ENCODE measurements at regions not wholly inside any gene's neighbourhood (a gene's known extent, or its start where the extent isn't known, plus 50 kb on each side); places are given as distances from the start of the nearest gene placed in this dataset.
A peak's percentile ranks its signal among the peaks of the same experiment; 100 is the strongest.

DNA sequence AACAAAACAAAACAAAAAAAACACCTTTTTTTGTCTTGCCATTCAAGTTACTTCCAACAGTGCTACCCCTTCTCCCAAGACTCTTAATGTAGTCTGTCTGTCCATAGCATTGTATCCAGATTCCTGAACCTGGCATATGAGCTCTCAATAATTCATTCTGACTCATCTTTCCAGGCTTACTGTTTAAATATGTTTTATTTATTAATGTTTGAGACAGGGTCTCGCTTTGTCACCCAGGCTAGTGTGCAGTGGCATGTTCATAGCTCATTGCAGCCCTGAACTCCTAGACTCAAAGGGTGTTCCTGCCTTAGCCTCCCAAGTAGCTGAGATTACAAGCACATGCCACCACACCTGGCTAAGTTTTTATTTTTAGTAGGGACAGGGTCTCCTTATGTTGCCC, 208.0 kb upstream of the DMRT1 start:
- DNase-seq = no peak

DNA sequence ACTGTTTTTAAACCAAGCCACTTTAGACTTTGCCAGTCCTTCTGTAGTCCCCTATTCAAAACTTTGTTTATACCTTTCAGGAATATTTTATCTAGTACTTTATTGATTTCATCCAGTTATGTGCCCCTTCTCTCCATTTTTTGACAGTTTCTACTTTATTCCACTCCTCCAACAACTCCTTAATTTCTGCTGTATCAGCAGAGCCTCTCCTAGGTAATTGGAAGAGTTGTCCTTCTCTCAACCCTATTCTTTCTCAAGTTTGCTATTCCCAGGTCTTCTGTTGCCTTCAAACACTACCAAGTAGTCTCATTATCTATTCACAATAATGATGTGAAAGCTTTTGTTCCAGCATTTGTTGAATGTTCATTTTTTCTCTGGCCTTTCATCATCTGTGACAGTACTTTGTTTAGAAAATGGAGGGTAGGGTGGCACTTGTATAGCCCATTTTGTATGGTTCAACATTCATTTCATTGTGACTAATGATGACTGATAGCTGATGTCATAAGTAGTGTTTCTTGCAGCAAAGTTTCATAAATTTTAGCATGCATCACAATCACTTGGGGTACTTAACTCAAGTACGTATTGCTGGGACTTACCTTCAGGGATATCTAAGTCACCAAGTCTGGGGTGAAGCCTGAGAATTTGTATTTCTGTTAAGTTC, 204.4 kb upstream of the DMRT1 start:
- DNase-seq = no peak

DNA sequence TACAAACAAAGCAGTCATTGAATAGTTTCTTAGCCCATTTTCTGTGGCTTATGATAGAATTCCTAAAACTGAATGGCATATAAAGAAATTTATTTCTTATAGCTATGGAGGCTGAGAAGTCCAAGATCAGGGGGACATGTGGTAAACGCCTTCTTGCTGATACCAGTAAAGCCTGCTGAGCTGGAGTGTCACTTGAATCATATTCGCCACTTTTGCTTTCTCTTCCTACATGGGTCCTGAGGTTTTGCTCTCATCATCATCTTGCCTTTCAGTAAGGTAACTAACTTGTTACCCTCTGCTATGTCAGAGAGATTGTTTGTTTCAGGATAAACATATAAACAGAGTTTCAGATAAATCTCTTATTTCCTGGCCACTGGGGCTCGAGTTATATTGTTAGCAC, 203.3 kb upstream of the DMRT1 start:
- DNase-seq = peak; percentile 25

DNA sequence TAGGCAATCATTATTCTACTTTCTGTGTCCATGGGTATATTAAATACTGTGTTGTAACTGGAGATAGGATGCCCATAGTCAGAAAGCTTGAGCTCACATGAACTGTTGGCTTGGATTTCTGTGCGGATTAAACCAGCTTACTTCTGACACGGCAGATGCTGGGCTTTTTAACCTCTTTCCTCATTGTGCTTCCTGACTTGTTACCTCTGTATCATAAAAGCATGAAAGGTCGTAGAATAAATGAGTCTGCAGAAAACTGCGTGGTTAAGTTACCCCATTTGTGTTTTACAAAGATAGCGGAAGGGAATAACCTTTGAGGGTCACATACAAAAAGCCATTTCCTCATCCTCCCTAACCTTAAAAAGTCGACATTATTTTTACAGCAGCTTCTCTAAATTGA, 199.5 kb upstream of the DMRT1 start:
- DNase-seq = no peak

DNA sequence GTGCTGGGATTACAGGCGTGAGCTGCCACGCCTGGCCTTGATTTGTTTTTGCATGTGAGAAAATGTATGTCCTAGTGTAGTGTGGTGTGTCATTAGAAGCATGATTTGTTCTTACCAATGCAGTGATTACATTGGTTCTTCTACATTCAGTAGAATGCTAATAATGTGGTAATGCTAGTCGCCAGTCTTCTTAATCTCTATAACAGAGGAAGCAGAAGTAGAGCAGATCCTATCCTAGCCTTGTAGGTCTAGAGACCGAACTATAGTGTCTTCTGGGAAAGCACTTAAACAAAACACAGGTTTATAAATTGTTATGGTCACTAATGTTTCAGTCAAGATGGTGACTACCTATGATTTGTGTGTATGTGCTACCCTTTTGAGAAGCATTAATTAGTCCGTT, 197.5 kb upstream of the DMRT1 start:
- DNase-seq = no peak

DNA sequence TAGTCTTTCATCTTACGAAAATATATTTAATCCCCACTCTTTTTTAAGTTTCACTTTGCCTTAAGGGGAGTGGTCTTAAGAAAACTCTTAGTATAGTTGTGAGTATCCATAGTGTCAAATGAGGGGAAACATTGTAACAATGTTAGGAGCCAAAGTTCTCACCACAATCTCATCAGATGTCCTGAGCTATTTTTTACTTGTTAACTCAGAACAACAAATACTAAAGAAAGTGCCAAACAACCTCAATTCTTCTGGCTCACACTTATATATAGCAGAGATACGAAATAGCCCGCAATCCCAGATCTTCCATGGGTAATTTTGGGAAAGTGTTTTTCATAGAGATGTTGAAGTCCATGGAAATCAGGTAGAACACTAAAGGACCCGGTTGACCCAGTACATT, 194.0 kb upstream of the DMRT1 start:
- DNase-seq = no peak

DNA sequence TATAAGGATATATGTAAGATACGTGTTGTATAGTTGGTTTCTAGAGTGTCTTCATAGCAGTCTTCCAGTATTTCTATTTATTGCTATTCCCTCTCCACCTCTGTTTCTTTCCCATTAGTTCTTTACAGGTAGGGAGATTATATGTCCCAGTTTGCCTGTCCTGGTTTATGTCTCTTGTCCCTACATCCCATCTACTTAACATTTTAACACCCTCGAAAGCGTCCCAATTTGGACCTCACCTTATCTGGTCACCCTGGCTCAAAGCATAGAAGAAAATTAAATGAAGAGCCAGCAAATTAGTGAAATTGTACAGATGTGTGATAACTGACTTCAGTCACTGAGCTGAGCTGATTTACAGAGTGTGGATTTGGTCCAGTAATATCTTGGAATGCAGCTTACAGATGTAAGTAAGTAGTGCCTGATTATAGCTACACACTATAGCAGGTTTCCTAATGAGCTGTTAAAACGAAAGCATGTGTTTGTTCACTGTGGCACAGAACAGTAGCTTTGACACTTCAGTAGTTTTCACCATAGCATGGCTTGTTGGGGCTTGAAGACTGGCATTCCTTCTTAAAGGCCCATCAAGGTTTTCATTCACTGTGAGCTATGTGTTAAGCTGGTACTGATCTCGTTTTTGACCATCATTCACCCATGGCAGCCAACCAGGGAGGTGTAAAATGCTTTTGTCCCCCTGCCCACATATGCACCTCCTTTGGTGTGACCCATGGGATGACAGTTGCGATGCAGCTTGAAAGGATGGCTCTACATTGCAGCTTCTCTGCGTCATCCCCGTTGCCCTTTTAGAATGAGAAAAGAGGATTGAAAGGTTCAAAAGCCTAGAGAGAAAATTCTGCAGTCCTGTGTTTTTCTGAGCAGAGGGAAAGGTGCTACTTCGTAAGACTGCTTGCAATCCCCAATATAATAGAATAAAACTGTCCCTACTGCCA, 192.1 kb upstream of the DMRT1 start:
- no peak for DNase-seq

DNA sequence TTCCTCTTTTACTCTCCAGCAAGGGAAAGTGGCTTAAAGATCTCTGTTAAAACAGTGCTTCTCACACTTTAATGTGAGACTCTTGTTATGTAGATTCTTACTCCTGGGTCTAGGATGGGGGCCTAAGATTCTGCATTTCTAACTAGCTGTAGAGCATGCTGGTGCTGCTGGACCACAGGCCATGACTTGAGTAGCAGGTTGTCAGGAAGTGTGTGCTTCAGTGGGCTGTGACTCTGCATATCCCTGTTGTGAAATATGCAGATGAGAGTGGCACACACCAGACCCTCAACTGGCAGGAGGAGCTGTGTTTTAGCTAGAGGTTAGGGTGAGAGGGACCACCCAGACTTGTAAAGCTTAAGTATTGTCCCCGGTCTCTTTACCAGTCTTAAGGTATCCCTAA, 191.1 kb upstream of the DMRT1 start:
- peak; percentile 17 for DNase-seq

DNA sequence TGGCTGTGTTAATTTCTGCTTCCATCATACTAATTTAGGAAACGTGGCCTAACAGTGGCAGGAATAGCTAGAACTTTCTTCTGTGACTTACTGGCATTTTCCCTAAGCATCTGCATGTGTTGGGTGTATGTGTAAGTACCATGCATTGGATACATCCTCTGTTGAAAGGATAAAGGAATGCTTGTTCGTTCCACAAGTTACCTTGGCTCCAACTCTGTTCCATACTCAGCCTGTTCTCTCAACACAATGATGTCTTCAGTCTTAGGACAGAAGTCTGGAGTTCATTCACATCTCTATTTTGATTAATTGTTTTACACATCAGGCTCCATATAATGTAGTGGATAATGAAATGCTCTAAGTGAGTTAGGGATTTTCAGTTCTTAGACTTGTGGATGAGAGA, 190.1 kb upstream of the DMRT1 start:
- DNase-seq = no peak

DNA sequence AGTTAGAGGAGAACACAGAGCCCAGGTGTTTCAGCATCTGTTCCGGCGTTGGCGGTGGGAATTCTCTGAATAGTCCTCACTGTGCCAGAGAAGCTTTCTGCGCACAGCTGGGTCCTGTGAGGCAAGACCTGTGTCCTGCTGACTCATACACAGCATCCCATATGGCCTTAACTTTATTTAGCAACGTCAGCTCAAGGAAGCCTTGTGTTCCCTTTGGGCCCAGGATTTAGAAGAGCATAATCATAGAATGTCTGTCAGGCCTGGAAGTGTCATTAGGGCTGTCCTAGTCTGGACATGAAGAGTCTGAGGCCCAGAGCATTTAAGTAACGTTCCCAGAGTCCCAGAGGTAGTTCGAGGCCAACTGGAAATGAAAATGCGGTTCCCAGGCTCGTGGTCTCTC, 188.6 kb upstream of the DMRT1 start:
- no peak for DNase-seq

DNA sequence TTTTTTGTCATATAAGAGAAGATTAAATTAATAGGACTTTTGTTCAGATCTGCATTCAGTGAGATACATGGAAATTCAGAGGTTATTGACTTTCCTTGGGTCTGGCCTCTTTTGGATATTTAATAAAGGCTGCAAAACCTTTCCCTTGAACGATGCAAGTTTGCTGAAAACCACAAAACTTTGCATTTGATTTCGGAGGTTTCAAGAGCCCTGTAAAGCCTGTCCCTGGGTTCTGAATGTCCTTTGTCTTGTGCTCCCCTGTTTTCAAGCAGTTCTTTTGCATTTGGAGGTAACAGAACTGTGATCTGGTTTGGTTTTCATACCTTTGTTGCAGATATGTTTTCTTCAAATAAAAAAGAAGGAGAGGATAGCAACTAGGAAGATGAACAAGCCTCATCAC, 188.1 kb upstream of the DMRT1 start:
- no peak for DNase-seq

DNA sequence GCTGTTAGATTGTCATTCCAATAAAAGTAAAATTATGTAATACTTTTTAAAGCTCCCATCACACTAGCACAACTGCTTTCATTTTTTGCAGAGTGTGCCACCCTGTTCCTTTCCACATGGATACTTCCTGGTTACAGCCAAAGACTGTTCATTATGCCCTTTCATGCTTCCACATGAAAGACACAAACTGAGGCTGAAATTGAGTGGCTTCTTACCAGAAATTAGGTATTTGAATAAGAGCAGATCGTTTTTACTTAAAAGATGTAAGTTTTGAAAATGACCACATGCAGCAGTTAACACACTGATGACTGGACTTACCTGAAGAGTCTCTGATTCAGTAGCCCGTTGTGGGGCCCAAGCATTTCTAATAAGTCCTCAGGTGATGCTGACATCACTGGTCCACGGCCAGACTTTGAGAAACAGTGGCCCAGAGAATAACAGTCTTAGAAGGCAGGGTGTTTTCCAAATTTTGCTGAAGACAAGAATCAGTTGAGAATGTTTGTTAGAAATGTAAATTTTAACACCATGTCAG, 187.6 kb upstream of the DMRT1 start:
- no peak for DNase-seq

DNA sequence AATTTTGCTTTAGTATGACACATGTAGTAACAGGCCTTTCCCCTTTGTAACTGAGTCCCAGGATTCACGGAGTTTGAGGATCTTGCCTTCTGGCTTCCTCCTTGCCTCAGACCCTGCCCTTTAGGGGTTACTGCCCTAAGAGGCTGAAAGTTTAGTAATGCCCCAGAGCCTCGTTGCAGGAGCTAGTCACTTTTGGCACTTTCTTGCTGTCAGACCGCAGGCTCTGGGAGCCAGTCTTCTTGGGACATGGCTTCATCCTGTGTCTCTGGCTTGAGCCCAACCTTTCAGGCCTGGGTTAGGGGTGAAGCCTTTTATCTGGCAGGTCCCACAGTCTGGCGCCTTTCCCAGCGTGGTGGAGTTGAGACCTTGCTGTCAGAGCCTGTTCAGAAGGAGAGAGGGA, 185.6 kb upstream of the DMRT1 start:
- DNase-seq = no peak

DNA sequence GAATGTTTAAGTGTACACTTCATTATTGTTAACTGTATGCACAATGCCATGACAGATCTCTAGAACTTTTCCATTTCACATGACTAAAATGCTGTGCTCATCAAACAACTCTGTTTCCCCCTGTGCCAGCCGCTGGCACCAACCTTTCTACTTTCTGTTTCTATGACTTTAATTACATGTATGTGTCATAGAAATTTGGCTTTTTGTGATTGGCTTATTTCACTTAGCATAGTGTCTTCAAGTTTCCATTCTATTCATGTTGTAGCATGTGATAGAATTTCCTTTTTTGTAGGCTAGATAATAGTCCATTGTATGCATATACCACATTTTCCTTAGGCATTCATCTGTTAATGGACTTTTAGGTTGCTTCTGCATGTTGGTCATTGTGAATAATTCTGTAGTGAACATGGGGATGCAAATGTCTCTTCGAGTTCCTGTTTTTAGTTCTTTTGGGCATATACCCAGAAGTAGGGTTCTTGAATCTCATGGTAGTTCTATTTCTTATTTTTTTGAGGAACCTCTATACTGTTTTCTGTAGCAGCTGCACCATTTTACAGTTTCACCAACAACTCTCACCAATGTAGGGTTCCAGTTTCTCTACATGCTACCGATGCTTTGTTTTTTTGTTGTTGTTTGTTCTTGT, 184.4 kb upstream of the DMRT1 start:
- DNase-seq = no peak

DNA sequence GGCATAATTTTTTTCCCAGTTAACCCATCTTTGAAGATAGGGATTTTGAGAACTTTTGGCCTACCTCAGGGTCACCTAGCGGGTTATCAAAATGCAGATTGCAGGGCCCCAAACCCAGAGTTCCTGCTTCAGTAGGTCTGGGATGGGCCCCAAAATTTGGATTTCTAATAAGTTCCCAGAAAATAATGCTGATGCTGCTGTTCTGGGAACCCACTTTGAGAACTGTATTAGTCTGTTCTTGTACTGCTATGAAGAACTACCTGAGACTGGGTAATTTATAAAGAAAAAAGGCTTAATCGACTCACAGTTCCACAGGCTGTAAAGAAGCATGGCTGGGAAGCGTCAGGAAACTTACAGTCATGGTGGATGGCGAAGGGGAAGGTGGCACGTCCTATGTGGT, 182.2 kb upstream of the DMRT1 start:
- no peak for DNase-seq

DNA sequence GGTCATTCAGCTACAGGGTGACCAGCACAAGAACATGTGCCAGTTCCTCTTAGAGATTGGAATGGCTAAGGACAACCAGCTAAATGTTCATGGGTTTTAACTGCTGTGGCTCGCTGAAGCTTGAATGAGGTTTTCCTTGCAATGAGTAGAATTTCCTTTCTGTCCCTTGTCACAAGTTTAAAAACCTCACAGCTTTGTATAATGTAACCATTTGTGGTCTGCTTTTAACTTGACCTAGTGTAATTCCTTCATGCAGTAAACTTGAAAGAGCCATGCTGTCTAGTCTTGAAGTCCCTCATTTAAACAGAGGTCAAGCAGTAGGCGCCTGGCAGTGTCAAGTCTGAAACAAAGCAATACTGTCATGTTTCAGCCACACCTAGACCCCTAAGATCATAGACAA, 181.3 kb upstream of the DMRT1 start:
- no peak for DNase-seq

DNA sequence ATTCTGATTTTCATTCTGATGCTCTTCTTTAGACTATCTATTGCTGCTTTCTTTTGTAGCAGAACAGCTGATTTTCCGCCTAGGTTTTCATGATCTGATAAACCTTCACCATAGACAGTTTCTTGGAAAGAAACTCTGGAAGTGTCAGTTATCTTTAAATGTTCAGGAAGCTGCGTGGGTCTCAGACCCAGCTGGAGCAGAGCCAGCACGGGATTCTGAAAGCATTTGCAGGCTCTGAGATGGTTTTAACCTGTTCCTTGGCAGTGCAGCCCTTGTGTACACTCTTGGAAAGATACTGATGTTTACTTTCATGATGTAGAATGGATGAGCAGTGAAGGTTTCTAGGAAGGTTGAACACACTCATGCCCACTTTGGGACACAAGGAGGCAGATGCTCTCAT, 178.0 kb upstream of the DMRT1 start:
- DNase-seq = no peak

DNA sequence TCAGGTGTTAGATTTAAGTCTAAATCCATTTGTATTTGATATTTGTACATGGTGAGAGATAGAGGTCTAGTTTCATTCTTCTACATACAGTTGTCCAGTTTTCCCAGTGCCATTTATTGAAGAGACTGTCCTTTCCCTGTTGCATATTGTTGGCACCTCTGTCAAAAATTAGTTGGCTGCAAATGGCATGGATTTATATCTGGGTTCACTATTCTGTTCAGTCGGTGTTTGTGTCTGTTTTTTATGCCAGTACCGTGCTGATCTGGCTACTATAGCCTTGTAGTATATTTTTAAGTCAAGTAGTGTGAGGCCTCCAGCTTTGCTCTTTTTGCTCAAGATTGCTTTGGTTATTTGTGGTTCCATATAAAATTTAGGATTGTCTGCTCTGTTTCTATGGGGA, 176.2 kb upstream of the DMRT1 start:
- DNase-seq = no peak

DNA sequence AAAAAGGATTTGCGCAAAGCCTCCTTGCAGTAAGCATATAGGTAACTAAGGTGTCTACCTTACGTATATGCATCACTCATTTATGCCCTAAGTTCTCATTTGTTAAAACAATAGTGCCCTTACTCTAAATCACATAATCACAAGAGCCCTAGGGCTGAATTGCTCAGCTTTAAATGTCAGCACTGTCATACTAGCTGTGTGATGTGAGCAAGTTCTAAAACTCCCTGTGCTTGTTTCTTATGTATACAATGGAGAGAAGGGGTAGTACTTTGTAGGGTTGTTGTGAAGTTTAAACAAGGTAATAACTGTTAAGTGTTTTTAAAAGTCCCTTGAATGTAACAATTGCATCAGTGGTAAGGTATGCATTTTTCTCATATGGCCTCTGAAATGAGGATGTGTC, 169.5 kb upstream of the DMRT1 start:
- DNase-seq = no peak

DNA sequence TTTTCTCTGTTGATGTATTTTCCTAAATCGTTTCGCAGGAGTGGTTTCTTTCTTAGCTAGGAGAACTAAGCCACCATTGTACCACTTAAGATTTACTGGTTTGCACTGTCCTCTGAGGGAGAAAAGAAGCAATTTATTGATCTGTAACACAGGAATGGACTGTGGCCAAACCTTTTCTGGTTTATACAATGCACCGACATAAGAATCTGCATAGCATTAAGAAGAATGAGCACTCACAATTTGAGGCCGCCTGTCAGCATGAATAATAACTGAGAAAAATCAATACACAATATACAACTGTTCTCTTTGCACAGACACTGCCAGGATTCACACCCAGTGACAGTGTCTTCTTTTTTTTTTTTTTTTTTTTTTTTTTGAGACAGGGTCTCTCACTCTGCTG, 168.6 kb upstream of the DMRT1 start:
- DNase-seq = no peak

DNA sequence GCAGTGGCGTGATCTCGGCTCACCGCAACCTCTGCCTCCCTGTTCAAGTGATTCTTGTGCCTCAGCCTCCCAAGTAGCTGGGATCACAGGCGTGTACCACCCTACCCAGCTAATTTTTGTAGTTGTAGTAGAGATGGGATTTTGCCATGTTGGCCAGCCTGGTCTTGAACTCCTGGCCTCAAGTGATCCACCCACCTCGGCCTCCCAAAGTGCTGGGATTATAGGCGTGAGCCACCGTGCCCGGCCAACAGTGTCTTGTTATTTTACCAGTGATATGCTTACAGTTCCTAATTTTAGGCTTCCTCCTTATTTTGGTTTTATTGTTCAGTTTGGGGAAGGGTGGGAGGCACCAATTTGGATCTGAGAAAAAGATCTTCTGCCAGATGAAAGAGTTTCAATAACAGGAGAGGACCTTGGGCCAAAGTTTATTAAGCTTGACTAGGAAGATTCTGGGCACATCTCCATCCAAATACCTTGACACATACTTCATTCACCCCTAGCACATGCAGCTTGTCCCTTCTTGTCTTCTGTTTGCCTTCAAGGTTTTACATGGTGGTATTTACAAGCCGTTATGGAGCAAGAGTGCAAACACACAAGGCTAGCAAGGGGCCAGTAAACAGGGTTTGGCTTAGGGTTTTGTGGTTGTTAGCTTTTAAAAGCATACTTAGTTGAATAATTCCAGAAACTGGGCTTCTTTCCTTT, 168.1 kb upstream of the DMRT1 start:
- no peak for DNase-seq

DNA sequence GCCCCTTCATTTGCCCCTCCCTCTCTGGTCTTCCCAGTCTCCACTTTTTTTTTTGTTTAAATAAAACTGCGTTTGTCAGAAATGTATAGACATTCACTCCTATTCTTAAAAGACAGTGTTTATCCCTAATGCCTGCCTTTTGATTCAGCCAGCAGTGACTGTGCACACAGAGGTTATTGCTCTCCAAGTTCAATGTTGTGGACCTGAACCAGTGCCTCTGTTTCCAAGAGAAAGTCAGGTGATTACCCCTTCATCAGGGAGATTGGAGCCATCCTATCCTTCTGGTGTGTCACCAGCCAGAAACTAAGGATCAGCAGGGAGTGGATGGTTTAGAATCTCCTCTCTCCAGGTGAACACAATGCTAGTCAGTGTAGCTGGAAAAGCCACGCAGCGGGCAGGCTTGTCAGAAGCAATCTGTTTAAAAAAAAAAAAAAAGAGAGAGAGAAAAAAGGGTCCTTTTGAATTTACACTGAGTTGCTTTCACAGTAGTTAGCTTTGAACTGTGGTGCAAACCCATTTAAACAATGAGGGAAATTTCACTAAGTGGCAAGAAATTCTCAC, 167.5 kb upstream of the DMRT1 start:
- DNase-seq = no peak

Data from activated CD4-positive, alpha-beta T cell treated with anti-CD3 and anti-CD28 coated beads, Interleukin-10, Interleukin-2, amounts not matched to agents 100 ng/mL and 50 ng/mL, durations not matched to agents 16 hours and 8 hours (primary cell).